RPMI8226 (cell line): ENCODE measurements at regions not wholly inside any gene's neighbourhood (a gene's known extent, or its start where the extent isn't known, plus 50 kb on each side); places are given as distances from the start of the nearest gene placed in this dataset.

Experiments
- DNase-seq: peaks from one replicate; pipeline ENCODE4 v3.0.0-alpha.2; 2015

DNA sequence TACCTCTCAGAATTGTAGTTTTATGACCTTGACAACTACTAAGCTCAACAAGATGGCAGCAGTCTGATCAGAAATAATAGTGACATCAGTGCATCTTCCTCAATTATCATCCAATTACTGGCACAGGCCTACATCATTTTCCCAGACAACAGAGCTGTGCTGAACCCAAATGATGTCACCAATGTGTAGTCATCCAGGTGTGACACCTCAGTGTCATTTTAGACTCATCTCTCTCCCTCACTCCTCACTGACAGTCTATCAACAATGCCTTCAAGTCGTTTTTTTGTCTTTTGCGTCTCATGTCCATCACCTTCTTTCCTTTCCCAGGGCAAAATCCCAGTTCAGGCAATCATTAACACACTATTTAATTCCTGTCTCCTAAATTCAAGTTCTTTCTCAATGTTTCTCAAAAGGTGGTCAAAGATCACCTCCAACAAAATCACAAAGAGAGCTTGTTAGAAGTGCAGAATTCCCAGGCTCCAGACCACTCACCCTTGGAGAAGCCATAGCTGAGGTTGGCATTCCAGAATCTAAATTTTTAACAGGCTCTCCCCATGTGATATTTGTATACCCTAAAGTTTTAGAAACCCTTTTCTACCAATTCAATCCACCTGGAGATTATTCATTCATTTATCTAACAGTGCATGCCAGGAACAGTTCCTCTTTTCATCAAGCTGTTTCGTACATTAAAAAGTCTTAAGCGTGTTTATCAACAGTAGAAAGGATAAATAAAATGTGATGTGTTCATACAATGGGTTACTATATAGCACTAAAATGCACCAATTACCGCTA, 125.3 kb upstream of the KLF7 start:
- no peak for DNase-seq

DNA sequence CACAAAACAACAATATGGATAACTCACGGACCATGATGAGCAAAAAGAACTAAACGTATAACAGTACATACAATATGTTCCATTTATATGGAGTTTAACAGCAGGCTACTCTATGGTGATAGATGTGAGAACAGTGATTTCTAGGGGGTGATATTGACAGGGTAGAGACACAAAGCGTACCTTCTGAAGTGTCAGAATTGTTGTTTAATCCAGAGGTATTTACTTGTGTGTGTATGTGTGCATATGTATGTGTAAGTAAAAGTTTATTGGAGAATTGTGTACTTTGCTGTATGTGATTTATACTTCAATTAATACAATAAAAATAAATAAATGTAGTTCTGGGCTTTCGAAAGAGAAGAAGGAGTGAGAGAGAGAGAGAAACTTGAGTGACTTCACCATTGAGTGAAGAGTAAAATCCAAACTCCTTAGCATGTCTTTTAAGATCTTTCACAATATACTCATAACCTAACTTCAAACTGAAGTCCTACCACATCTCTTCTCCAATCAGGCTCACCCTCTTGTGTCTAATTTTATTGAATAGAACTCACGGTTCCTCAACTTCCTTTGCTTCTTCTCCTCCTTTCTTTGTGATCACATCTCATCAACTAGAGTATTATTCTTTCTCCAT, 126.0 kb upstream of the KLF7 start:
- DNase-seq: no peak

DNA sequence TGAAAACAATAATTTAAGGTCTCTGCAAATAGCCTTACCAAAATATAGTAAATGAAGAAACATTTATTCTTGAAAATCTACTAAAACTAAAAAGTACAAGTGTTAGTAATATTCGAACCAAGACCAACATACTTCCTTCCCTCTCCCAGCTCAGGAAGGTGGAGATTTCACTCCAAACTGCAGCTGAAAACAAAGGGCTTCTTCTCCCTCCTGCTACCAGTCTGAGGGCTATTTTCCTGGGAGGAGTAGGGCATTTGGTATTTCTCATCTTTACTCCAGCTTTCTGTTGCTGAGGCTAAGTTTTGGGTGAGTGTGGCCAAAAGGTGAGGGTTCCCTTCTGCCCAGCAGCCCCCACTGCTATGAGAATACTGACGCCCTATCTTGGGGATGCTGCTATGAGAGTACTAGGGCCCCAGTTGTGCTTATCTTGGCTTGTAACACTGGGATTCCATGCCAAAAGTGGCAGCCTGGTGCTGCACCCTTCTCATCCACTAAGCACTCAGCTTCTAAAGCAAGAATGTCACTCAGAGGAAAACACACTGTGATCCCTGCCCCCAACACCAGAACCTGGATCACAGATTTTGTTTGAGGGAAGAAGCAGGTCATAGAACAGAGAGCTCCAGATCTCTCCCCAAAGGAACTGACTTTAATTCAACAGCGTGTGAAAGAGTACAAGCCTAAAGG, 130.7 kb upstream of the KLF7 start:
- no peak for DNase-seq

DNA sequence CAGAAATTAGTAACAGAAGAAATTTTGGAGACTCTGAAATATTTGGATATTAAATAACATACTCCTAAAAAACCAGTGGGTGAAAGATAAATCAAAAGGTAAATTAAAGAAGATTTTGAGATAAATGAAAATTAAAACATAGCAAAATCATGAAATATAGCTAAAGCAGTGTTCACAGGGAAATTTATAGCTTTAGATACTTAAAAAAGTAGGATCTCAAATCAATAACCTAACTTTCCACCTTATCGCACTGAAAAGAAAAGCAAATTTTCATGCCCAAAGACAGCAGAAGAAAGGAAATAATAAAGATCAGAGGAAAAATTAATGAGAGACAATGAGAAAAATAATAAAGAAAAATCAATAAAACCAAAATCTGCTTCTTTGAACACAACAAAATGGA, 135.1 kb upstream of the KLF7 start:
- no peak for DNase-seq

DNA sequence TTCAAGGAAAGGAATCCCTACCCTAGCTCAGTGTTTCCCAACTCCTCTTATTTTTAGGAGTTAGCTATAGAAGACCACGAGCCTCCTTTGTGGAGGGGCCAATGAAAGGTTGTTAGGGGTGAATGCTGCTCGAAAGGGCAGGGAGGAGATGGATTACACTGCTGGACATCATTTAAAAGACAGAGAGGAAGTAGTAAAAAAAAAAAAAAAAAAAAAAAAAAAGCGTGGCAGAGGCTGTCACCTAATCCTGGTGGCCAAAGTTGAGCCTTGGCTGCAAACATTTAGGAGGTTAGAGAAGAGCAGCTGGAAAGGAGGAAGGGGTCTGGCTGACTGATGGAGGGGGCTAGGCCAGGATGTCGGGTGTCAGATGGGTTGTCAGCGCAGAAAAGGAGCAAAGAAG, 139.0 kb upstream of the KLF7 start:
- DNase-seq: no peak

DNA sequence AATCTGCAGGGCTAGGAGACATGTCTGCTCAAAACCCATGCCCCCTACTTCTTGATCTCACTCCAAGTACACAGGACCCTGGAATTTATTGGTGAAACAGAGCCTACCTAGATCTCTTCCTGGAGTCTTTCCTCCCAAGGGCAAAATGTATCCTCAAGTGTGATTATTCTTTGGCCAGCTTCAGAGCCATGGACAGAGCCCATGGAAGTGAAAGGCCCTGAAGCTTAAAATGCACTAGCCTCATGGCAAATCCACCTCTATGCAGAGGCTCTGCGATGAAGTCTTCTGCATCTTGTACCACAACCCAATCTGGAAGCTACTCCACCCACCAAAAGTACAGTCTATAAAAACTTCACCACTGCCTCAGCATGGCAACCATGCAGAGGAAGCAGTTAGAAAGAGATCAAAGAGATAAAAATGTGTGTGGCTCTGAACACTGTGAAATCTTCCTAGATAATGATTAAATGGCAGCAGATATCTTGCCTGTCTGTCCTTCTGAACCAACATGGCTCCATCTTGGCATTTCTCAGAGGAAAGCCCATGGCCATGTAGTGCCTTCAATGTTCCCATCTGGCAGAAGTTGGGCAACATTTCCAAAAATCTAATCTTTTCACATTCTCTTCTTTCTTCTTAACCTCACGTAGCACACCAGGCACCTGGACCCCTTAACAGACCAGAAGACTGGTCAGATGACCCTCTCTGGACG, 142.9 kb upstream of the KLF7 start:
- DNase-seq: no peak

DNA sequence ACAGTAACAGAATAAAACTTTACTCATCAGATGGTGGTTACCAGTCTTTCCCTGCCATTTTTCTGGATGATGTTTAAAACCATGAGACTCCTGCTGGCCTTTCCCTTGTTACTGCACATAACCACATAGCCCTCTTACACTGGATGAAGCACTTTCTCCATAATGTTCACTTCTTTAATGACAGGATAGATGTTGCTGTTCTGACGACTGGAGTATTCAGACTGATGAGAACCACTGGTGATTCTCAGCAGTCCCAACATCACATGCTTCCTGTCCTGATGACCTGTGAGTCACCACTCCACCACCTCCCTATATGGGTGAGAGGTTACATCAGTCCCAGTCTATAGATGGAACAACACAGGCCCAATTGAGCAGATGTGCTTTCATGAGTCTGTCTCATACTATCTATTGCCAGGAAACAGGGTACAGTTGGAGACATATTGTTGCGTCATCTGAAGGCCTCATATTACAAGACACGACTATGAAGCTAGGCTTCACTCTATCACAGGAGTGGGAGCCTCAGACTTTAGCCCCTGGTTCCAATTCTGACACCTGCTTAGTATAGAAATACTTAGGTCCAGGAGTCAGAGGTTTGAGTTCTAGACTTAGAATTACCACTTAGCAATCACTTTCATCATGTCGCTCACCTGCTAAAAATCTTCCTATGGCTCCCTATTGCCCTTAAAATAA, 145.7 kb upstream of the KLF7 start:
- DNase-seq: peak; percentile 8

DNA sequence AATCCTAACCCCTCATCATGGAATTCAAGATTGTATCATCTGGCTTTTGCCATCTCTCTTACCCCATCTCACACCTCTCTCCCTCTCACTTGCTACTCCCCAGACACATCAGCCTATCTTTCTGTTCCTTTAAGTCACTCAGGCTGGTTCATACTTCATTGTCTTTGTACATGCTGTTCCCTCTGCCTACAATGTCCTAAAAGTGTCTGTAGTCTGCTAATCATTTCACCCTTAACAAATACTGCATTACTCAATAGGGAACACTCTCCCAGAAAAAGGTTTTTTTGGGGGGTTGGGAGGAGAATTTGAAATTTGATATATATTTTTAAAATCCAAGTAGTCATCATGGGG, 146.2 kb upstream of the KLF7 start:
- no peak for DNase-seq

DNA sequence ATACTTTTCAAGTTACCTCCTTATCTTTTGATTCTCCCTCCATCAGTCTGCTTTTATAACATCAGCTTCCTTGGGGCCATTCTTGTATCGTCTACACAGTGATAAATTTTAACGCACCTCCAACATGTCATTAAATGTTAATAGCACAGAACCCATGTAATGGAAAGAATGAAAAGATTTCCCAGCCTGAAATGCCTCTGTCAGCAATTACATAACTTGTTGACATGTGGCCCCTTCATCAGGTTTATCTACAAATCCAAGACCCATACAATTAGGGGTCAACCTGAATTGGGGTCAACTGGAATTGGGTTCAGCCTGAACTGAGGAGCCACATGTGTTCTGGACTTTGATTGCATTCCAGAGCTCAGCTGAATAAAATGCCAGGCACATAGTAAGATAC, 148.2 kb upstream of the KLF7 start:
- DNase-seq: no peak

DNA sequence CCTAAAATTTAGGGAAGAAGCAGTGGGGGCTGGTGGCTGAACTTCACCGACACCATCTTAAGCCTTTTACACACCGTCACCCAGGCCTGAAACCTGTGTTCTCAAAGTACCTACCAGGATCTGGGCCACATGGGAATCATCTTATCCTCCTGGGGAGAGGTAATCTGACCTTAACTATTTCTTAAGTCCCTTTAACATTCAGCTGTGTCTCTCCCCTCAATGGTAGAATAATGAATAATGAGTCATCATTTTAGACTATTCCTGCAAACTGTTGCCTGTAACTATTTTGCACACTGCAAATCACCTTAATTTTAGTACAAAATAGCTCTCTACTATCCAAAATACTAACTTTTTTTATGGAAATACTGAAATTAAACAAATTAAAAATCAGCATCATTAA, 149.4 kb upstream of the KLF7 start:
- DNase-seq: no peak

DNA sequence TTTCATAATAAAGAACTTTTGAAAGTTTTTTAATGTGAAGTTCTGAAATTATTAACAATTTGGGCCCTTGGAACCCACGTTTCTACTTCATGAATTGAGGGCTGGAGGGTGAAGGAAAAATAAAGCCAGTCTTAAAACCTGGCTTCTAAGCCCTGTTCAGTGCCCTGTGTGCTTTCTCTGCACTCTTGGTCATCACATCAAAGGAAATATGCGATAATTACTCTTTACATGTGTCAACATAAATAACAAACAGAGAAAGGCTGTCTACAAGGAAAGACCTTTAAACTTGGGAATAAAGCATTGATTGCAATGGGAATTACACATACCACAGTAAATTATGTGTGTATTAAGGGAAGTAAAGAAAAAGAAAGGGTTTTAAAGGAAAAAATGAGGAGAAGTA, 150.7 kb upstream of the KLF7 start:
- DNase-seq: no peak

DNA sequence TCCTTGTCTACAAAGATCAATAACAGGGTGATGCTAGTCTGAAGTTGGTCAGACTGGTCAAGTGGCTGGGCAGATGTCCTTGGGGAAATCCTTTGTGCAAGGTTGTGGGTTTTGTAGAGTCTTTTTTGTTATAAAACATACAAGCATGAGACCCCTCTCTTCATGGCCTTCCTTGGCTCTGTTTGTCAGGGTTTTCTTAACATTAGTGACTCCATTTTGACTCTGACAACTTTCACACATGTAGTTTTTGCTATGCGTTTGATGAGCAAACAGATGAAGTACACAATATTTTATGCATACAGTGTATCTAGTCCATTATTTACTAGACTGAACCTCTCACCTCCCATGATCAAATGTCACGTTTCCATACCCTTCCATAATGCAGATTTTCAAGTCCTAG, 151.2 kb upstream of the KLF7 start:
- no peak for DNase-seq

DNA sequence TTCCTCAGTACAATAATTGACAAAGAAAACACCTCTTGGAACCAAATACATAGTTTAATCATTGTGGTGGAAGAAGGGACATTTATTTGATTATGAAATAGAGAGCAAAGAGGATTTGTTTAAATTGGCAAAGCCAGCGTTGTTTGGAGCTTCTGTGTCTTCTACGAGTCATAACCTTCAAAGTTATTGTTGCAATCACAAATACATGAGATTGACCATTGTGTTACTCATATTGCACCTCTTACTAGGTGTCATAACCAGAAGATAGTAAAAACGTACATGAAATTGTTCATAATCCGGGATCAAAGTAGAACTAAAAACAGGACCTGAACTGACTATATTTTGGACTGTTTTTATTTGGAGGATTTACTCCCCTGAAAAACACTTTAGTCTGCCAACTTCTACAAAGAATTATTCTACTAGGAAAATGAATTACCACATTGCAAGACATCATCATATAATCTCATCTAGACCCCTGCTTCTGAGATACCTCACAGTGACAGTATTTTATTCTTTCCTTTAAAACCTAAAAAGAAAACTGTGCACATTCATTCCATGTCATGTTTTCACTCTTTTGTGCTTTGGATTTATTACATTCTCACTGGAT, 151.7 kb upstream of the KLF7 start:
- DNase-seq: no peak

DNA sequence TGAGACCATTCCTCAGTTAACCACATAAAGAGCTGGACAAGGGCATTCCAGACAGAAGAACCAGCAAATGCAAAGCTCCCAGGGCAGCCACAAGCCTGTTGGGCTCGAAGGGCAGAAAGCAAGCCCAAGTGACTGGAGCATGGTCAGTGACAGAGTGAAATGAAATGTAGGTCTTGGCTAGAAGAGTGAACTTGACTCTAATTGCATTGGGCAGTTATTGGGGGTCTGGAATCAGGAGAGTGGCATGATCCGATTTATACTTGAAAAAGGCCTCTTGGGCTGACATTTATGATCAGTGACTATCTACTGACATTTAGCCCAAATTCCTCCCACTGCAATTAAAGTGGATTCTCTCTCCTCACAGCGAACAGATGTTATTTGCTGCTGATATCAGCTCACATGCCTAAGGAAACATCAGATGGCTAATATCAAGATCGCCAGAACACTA, 152.5 kb upstream of the KLF7 start:
- no peak for DNase-seq

DNA sequence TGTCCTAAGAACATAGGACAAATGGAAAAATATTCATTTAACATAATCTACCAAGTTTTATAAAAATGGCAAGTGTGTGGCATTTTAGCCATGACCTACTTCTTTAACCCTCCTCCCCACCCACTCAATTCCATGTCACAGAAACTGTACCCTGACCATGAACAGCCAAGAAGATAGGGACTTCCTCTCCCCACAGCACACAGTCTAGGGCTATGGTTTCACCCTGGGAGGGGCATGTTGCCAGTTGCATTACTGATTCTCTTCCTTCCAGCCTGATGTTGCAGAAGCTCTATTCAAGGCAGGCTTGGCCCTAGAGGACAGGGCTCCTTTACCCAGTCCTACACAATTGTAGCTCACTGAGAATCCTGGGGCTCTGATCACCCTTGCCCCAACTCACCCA, 153.6 kb upstream of the KLF7 start:
- no peak for DNase-seq

DNA sequence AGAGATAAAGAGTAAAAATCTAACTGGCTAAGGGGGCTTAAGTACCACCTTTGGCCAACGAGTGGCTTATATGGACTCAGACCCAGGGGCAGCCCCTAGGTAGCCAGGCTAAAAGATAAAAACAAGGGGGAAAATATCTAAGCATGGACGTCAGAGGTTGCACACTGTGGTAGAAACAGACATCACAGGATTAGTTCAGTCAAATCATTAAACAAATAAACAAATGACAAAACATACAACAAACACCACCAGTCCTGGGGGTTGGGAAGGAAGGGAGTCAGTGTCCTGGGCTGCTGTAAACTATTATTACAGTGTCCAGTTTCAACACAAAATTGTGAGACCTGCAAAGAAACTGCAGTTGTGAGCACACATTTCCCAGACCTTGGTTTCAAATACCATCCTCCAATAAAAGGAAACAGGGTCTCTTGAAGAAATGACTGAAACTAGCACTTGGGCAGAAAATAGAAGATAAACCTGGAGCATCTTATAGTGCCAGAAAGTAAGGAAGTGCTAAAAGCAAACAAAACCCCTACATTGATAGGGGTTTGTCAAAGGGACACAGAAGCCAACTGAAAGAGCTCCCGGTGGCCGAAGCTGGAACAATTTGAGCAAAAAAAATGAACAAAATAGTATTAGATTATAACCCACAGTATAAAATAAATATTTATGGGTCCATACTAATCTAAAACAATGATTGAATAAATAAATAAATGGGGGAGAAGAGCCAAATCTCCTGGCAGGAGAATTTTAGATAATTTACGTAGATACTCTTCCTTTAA, 154.8 kb upstream of the KLF7 start:
- no peak for DNase-seq

DNA sequence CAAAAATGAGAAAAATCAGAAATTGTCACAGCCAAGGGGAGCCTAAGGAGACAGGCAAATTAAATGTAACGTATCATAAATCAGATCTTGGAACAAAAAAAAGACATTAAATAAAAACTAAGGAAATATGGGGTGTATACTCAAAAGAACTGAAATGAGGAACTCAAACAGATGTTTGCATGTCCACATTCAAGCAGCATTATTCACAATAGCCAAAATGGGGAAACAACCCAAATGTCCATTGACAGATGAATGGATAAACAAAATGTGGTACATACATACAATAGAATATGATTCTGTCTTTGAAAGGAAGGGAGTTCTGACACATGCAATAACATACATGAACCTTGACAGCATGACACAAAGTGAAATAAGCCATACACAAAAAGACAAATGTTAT, 155.8 kb upstream of the KLF7 start:
- no peak for DNase-seq

DNA sequence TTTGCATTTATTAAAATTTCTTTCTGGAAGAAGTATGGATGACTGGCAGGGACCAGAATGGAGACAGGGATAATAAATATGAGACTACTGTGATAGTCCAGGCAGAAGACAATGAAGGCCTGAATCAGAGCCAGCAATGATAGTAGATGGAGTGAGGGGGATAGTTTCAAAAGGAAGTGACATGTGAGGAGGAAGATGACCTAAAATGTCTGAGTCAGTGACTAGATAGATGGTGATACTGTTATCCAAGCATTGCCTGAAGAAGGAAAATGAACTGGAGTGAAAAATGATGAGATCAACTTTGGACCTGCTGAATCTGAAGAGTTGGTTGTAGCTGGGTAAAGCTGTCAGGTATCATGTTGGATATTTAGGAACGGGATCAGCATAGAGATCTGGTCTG, 158.3 kb upstream of the KLF7 start:
- DNase-seq: no peak

DNA sequence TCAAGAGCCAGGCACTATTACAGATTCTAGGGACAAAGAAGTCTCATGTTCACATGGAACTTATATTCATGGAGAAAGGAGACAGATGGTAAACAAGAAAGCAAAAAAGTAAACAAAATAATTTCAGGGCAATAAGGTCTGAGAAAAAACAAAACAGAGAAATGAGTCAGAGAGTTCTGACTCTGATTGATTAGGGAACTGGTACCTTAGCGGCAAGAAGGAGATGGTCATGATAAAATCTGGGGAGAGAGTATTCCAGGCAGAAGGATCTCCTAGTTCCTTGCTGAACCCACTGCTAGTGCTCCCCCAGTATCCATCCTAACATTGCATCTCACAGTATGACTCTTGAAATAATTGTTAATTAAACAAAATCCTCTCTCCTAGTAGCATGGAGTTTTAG, 161.8 kb upstream of the KLF7 start:
- no peak for DNase-seq

DNA sequence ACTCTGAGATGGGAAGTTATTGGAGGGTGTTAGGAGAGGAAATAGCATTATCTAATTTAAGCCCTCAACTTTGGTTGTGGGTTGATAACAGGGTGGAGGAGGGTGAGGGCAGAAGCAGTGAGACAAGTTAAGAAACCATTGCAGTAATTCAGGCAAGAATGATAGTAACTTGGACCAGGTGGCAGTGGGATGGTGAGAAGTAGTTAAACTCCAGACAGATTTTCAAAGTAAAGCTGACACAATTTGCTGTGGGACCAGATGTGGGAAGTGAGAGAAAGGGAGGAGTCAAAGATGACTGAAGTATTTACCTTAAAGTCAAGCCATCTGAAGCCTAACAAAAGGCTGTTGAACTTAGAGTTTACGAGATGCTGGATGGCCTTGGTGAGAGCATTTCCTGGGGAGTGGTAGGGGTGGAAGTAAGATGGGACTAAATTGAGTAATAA, 163.2 kb upstream of the KLF7 start:
- DNase-seq: no peak

DNA sequence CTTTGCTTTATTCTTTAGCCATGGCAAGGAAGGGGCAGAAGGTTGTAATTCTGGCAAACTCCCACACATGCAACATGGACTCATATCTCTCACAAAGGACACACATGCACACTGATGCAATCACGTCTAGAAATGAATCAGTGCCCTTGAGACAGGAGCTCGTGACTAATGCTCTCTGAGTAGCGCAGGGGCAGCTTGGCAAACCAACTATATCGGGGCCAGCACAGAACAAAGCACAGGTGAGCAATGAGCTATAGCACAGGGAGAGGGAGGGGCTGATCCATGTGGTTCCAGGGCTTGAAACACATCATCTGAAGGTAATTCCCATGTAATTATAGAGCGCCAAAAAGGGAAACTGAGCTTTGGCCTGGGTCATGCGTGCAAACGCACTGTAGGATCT, 165.2 kb upstream of the KLF7 start:
- no peak for DNase-seq

DNA sequence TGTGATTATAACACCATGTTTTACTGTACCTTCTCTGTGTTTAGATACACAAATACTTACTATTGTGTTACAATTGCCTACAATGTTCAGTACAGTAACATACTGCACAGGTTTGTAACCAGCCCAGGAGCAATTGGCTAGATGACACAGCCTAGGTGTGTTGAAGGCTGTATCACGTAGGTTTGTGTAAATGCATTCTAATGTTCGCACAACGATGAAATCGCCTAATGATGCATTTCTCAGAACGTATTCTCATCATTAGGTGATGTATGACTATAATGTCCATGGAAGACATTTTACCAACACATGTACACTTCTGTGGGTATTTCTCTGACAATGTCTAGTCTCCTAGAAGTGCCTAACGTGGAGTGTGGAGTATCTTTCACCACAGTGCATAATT, 165.9 kb upstream of the KLF7 start:
- no peak for DNase-seq
